Heart left ventricle (tissue), 16 donors: ENCODE measurements at regions not wholly inside any gene's neighbourhood (a gene's known extent, or its start where the extent isn't known, plus 50 kb on each side); places are given as distances from the start of the nearest gene placed in this dataset.
"Not testable (repeated sequence)": the region's sequence is repeated elsewhere in the genome, so short reads cannot be mapped to it uniquely, and the experiment has no call there.

Source experiments
- ATAC-seq, 4 donors: fragments of 200-7000 bp; cut with Tn5 transposase; one replicate each; pipeline ENCODE4 v1.9.1; 2020 to 2022; ENCODE audit warnings: moderate library complexity in 4 of 4, mild to moderate bottlenecking in 3 of 4, moderate number of reproducible peaks in 1 of 4
- DNase-seq, 5 donors: peaks; one replicate each; pipeline ENCODE4 v3.0.0-alpha.2; 2020
- H3K27ac ChIP-seq, 12 donors: fragments of 200-600 bp; sonication (generic) in 4 of 12; one replicate each; pipeline versions ENCODE4 v1.5.0 to v1.8.0; 2016 to 2022; ENCODE audit warnings: mild to moderate bottlenecking in 2 of 12
- H3K27me3 ChIP-seq, 9 donors: fragments of 200-600 bp; sonication (generic) in 2 of 9; one replicate each; pipeline versions ENCODE4 v1.5.1 to v1.8.0; 2016 to 2022; ENCODE audit warnings: mild to moderate bottlenecking in 3 of 9
- H3K36me3 ChIP-seq, 9 donors: fragments of 200-600 bp; sonication (generic) in 2 of 9; one replicate each; pipeline versions ENCODE4 v1.5.0 to v1.8.0; 2018 to 2022; ENCODE audit warnings: mild to moderate bottlenecking in 2 of 9
- H3K4me1 ChIP-seq, 12 donors: fragments of 200-600 bp; sonication (generic) in 4 of 12; one replicate each; pipeline versions ENCODE4 v1.5.0 to v1.8.0; 2016 to 2022; ENCODE audit warnings: mild to moderate bottlenecking in 3 of 12
- H3K4me3 ChIP-seq, 12 donors: fragments of 200-600 bp; sonication (generic) in 4 of 12; one replicate each; pipeline versions ENCODE4 v1.5.0 to v1.8.0; 2017 to 2022; ENCODE audit warnings: mild to moderate bottlenecking in 9 of 12, moderate library complexity in 4 of 12
- H3K9me3 ChIP-seq, 12 donors: fragments of 200-600 bp; sonication (generic) in 4 of 12; one replicate each; pipeline versions ENCODE4 v1.5.0 to v1.8.0; 2016 to 2022; ENCODE audit warnings: mild to moderate bottlenecking in 1 of 12
- CTCF ChIP-seq, 12 donors: fragments of 200-600 bp; sonication (generic) in 4 of 12; IDR thresholded peaks; one replicate each; pipeline versions ENCODE4 v1.5.0 to v1.8.0; 2018 to 2022; ENCODE audit warnings: antibody characterized with exemption in 12 of 12, mild to moderate bottlenecking in 5 of 12
- POLR2A ChIP-seq, 2 donors: fragments of 450-650 bp; IDR thresholded peaks; one replicate each; pipeline ENCODE4 v1.6.1; 2017; ENCODE audit warnings: antibody characterized with exemption in 2 of 2, mild to moderate bottlenecking in 2 of 2, moderate library complexity in 2 of 2
- WGBS, 4 donors: extraction: QIAGEN DNeasy Blood & Tissue Kit in 2 of 4; methylation state at CpG; one replicate each; pipeline versions ENCODE4 v1.1.5 to v1.1.7; 2013 to 2018; 5-methylcytosine and 5-hydroxymethylcytosine counted together
- intact Hi-C, 10 donors: fragments of 100-400 bp; cut with DNase I; formaldehyde crosslinking; loops; one replicate each; pipeline versions ENCODE4 v1.11.1 to v1.14.2; 2022
- donor health status: ischemic (EF 13 %, LVEDD 7.1; RV severe dilation, severe dysfunction).
- donor health status: healthy with polysubstance abuse.
- donor health status: DM: no; HTN: yes; CAD: no.
- donor health status: DM: no; HTN: no; CAD: no.
- donor health status: ischemic (EF 25% LVEDD 6.9; RV normal size, moderate dysfunction).
- donor health status: ischemic (EF 25% LVEDD 5.7; RV mildly dilated, moderate dysfunction).
- donor health status: healthy.
- donor health status: DM: yes; HTN: yes; CAD: no.
- donor health status: ischemic (EF 35%, LVEDD 5.7; RV mildly dilated, moderate dysfunction).
- donor health status: nonischemic (EF 11% LVEDD 7.7; RV severe dilation, severe dysfunction).
- donor health status: DM: yes; HTN: yes; CAD: no.
- donor health status: PGD.
- donor health status: ischemic (EF 29% LVEDD 5.4; RV normal size, mild dysfunction).
- donor health status: nonischemic (EF 23%, LVEDD 6.1; RV moderate dilation, normal function).

DNA sequence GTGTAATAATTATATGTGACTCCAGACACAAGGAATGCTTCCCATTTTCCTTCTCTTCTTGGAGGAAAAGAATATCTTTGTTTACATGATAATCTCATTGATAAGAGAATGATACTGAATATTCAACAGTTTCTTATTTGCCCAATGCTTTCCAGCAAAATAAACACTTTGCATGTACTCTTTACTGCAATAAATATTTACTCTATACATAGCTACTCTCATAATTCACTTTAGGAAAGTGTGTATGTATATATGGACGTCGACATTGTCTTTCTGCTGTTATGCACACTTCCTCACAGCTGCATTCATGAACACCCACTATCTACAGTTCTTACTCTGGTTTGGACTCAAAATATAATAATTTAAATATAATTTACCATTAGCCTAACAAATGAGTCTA is 617.4 kb upstream of the CDH10 start:
- ATAC-seq = no peak
- no peak for DNase-seq
- intact Hi-C loops = no loop called here
- Histone ChIP-seq H3K9me3 (peaks cover 0 to 12% (median 3%) of the 10 kb centered on the region in 12 donors), H3K36me3 (no peaks in the 10 kb centered on the region), H3K4me1 (no peaks in the 10 kb centered on the region), H3K27ac (no peak overlapping the region), H3K27me3 (no peaks in the 10 kb centered on the region), H3K4me3 (no peak overlapping the region)
- TF ChIP-seq POLR2A (IDR thresholded peaks at IDR 0.05) (no peak), CTCF (IDR thresholded peaks at IDR 0.05) (no peak)
- 63 to 84% (median 75%) methylated on average over 2 of the region's 2 CpGs for WGBS, 4 donors

DNA sequence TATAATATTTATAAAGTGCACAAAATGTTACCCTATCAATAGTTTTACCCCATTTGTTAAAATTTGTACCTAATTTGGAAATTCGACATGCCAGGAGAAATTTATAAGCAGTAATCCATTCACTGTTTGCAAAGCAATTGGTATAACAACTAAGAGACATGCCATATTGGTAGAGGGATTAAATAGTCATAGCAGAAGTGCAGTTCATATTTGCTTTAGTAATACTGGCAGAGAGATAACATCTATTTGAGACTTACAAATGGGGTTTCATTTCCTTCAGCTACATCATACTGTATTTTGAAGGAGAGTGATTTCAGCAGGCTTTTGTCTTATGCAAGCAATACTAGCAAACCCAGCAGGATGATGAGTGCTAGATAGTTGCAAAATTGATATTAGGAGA is 610.4 kb upstream of the CDH10 start:
- no peak overlapping the region for H3K4me3 ChIP-seq
- DNase-seq (no peak), ATAC-seq (no peak)
- H3K36me3 ChIP-seq = no peaks in the 10 kb centered on the region
- no peaks in the 10 kb centered on the region for H3K27me3 ChIP-seq
- TF ChIP-seq POLR2A (IDR thresholded peaks at IDR 0.05) (no peak), CTCF (IDR thresholded peaks at IDR 0.05) (no peak)
- no peak overlapping the region for H3K27ac ChIP-seq
- no peaks in the 10 kb centered on the region for H3K4me1 ChIP-seq
- H3K9me3 ChIP-seq = peaks cover 0 to 8% (median 0%) of the 10 kb centered on the region in 12 donors
- intact Hi-C loops = no loop called here
- WGBS, 4 donors = 48 to 59% (median 55%) methylated on average over 1 of the region's 1 CpG

- ATAC-seq (no peak), DNase-seq (no peak)
- Histone ChIP-seq H3K27ac (no peak overlapping the region), H3K4me3 (no peak overlapping the region), H3K36me3 (no peaks in the 10 kb centered on the region), H3K9me3 (peaks cover 0 to 2% (median 0%) of the 10 kb centered on the region in 12 donors), H3K27me3 (no peaks in the 10 kb centered on the region), H3K4me1 (no peaks in the 10 kb centered on the region)
- 36 to 50% (median 44%) methylated on average over 4 of the region's 4 CpGs for WGBS, 4 donors
- intact Hi-C loops = no loop called here
- TF ChIP-seq CTCF (IDR thresholded peaks at IDR 0.05) = no peak
- no peak for TF ChIP-seq POLR2A (IDR thresholded peaks at IDR 0.05)
These were observed 597.2 kb upstream of the CDH10 start for GRCh38 chr5:25241981-25242380.

GRCh38 chr5:25238720-25239119 is 593.9 kb upstream of the CDH10 start:
- DNase-seq, H3K9me3 ChIP-seq, H3K4me3 ChIP-seq, H3K36me3 ChIP-seq, H3K27ac ChIP-seq, H3K4me1 ChIP-seq, ATAC-seq, intact Hi-C loops, H3K27me3 ChIP-seq: not testable (repeated sequence)
- WGBS, 4 donors = 91 to 94% (median 93%) methylated on average over 4 of the region's 4 CpGs

- intact Hi-C loops = no loop called here
- WGBS, 4 donors = 63 to 68% (median 67%) methylated on average over 10 of the region's 10 CpGs
- H3K27me3 ChIP-seq = no peaks in the 10 kb centered on the region
- no peak overlapping the region for H3K4me3 ChIP-seq
- H3K4me1 ChIP-seq = no peaks in the 10 kb centered on the region
- no peak for ATAC-seq
- H3K36me3 ChIP-seq = no peaks in the 10 kb centered on the region
- TF ChIP-seq CTCF (IDR thresholded peaks at IDR 0.05) (no peak), POLR2A (IDR thresholded peaks at IDR 0.05) (no peak)
- DNase-seq = no peak
- H3K9me3 ChIP-seq = no peaks in the 10 kb centered on the region
- no peak overlapping the region for H3K27ac ChIP-seq
These were observed 579.7 kb upstream of the CDH10 start for GRCh38 chr5:25224316-25224982.

DNA sequence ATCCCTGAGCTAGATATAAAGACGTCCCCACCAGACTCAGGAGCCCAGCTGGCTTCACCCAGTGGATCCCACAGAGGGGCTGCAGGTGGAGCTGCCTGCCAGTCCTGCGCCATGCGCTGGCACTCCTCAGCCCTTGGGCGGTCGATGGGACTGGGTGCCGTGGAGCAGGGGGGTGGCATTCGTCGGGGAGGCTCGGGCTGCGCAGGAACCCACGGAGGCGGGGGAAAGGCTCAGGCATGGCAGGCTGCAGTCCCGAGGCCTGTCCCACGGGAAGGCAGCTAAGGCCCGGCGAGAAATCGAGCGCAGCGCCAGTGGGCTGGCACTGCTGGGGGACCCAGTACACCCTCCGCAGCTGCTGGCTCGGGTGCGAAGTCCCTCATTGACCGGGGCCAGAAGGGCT is 555.1 kb upstream of the CDH10 start:
- intact Hi-C loops, H3K9me3 ChIP-seq, H3K27me3 ChIP-seq, ATAC-seq, H3K36me3 ChIP-seq, H3K27ac ChIP-seq, H3K4me1 ChIP-seq, H3K4me3 ChIP-seq: not testable (repeated sequence)
- peak in 1 of 5 donors; percentile 50 for DNase-seq
- WGBS, 4 donors = 93 to 96% (median 95%) methylated on average over 10 to 23 of the region's 23 CpGs
